A673 (cell line): ENCODE measurements at regions not wholly inside any gene's neighbourhood (a gene's known extent, or its start where the extent isn't known, plus 50 kb on each side); places are given as distances from the start of the nearest gene placed in this dataset.

Experiments used
- BruUV-seq: library from RNA; stranded (reverse); fragments of 400-500 nt; replicated peaks from 2 replicates; lab custom pipeline; 2021; lab: Mats Ljungman, UMichigan
- CTCF ChIA-PET: fragments of 300-600 bp; sonication (Branson Sonifier 250); formaldehyde crosslinking; loops from one replicate; lab custom pipeline; 2022; ENCODE audit warnings: antibody characterized with exemption; lab: Charles Lee
- POLR2A ChIA-PET: fragments of 300-600 bp; sonication (Branson Sonifier 250); formaldehyde crosslinking; loops from one replicate; lab custom pipeline; 2022; ENCODE audit warnings: antibody characterized with exemption; ENCODE audit not compliant: low non-redundant PET; lab: Charles Lee
- DNase-seq: peaks from one replicate; pipeline ENCODE4 v3.0.0-alpha.2; 2015; ENCODE audit warnings: low spot score
- H3K27ac ChIP-seq: fragments of 200-600 bp; sonication (generic); 2 replicates; pipeline ENCODE4 v1.5.1; 2016; ENCODE audit warnings: mixed run types, low read depth, mild to moderate bottlenecking, mixed read lengths, antibody characterized with exemption, low read length; ENCODE audit not compliant: poor library complexity, severe bottlenecking
- H3K27me3 ChIP-seq: fragments of 200-600 bp; sonication (generic); replicated peaks from 2 replicates; pipeline ENCODE4 v1.6.1; 2017; ENCODE audit warnings: mixed run types, low read depth, mild to moderate bottlenecking, mixed read lengths, antibody characterized with exemption, low read length; ENCODE audit not compliant: insufficient read depth, poor library complexity
- H3K36me3 ChIP-seq: fragments of 200-600 bp; sonication (generic); 2 replicates; pipeline ENCODE4 v1.6.1; 2016; ENCODE audit warnings: mixed run types, mild to moderate bottlenecking, mixed read lengths, antibody characterized with exemption, low read length; ENCODE audit not compliant: insufficient read depth, poor library complexity, severe bottlenecking
- H3K4me1 ChIP-seq: fragments of 200-600 bp; sonication (generic); 2 replicates; pipeline ENCODE4 v1.6.1; 2017; ENCODE audit warnings: mixed run types, mild to moderate bottlenecking, mixed read lengths, antibody characterized with exemption, low read length; ENCODE audit not compliant: insufficient read depth, poor library complexity, severe bottlenecking
- H3K4me3 ChIP-seq: fragments of 200-600 bp; sonication (generic); 2 replicates; pipeline ENCODE4 v1.5.1; 2016; ENCODE audit warnings: low read depth, mixed run types, mild to moderate bottlenecking, mixed read lengths, low read length; ENCODE audit not compliant: poor library complexity, severe bottlenecking
- H3K9me3 ChIP-seq: fragments of 200-600 bp; sonication (generic); 2 replicates; pipeline ENCODE4 v1.6.1; 2016; ENCODE audit warnings: mixed run types, low read depth, mild to moderate bottlenecking, mixed read lengths, antibody characterized with exemption, low read length; ENCODE audit not compliant: poor library complexity, severe bottlenecking
- EZH2 ChIP-seq: fragments of 200-600 bp; sonication (generic); IDR thresholded peaks from 2 replicates; pipeline ENCODE4 v1.6.1; 2017; ENCODE audit warnings: borderline replicate concordance, low read depth, mild to moderate bottlenecking, mixed read lengths, antibody characterized with exemption, low read length; ENCODE audit not compliant: poor library complexity, severe bottlenecking
- intact Hi-C: fragments of 100-400 bp; cut with micrococcal nuclease; formaldehyde crosslinking; loops from one replicate; pipeline ENCODE4 v1.10.0; 2022; ENCODE audit not compliant: unreplicated experiment
- TF ChIP-seq, protein P1 (sequence below): fragments of 300-800, 200-600 bp; sonication (generic); conservative IDR thresholded peaks from 2 replicates; pipeline ENCODE4 v1.5.1; 2017; ENCODE audit warnings: low read depth, mild to moderate bottlenecking, antibody characterized with exemption, low read length, moderate library complexity, mixed read lengths

GRCh38 chr7:113217314-113217713 lies 99.0 kb upstream of the SMIM30 start:
- intact Hi-C loops = no loop called here
- Histone ChIP-seq H3K27me3 (no peaks in the 10 kb centered on the region), H3K9me3 (no peaks in the 10 kb centered on the region), H3K27ac (no peak overlapping the region), H3K36me3 (no peaks in the 10 kb centered on the region), H3K4me1 (no peaks in the 10 kb centered on the region), H3K4me3 (no peak overlapping the region)
- ChIA-PET CTCF (no interaction called here), POLR2A (no interaction called here)
- no TSS peak for BruUV-seq
- peak; percentile 3 for DNase-seq
- no peak for TF ChIP-seq EZH2
- TF ChIP-seq, protein P1, sequence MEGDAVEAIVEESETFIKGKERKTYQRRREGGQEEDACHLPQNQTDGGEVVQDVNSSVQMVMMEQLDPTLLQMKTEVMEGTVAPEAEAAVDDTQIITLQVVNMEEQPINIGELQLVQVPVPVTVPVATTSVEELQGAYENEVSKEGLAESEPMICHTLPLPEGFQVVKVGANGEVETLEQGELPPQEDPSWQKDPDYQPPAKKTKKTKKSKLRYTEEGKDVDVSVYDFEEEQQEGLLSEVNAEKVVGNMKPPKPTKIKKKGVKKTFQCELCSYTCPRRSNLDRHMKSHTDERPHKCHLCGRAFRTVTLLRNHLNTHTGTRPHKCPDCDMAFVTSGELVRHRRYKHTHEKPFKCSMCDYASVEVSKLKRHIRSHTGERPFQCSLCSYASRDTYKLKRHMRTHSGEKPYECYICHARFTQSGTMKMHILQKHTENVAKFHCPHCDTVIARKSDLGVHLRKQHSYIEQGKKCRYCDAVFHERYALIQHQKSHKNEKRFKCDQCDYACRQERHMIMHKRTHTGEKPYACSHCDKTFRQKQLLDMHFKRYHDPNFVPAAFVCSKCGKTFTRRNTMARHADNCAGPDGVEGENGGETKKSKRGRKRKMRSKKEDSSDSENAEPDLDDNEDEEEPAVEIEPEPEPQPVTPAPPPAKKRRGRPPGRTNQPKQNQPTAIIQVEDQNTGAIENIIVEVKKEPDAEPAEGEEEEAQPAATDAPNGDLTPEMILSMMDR = no peak

DNA sequence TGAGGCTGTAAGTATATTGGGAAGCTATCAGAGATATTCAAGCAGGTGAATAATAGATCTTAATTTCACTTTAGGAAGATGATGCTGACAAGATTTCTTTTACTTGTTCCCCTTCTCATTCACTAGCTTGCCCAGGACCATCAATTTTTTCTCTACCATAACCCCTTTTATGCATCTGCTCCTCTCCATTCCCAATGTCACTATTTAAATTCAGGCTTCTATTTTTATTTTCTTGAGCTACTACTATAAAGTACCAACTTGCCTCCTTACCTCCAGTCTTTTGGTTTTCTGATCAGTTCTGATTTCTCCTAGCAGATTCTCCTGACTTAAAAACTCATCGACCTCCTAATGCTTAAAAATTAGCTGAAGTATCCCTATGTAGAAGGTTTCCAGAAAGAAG lies 97.7 kb upstream of the SMIM30 start:
- H3K27me3 ChIP-seq = no peaks in the 10 kb centered on the region
- POLR2A ChIA-PET = no interaction called here
- H3K36me3 ChIP-seq = no peaks in the 10 kb centered on the region
- CTCF ChIA-PET = no interaction called here
- TF ChIP-seq, protein P1 = no peak
- TF ChIP-seq EZH2 = no peak
- intact Hi-C loops = no loop called here
- no peak for DNase-seq
- H3K4me1 ChIP-seq = no peaks in the 10 kb centered on the region
- no TSS peak for BruUV-seq
- H3K27ac ChIP-seq = no peak overlapping the region
- no peaks in the 10 kb centered on the region for H3K9me3 ChIP-seq
- H3K4me3 ChIP-seq = no peak overlapping the region

DNA sequence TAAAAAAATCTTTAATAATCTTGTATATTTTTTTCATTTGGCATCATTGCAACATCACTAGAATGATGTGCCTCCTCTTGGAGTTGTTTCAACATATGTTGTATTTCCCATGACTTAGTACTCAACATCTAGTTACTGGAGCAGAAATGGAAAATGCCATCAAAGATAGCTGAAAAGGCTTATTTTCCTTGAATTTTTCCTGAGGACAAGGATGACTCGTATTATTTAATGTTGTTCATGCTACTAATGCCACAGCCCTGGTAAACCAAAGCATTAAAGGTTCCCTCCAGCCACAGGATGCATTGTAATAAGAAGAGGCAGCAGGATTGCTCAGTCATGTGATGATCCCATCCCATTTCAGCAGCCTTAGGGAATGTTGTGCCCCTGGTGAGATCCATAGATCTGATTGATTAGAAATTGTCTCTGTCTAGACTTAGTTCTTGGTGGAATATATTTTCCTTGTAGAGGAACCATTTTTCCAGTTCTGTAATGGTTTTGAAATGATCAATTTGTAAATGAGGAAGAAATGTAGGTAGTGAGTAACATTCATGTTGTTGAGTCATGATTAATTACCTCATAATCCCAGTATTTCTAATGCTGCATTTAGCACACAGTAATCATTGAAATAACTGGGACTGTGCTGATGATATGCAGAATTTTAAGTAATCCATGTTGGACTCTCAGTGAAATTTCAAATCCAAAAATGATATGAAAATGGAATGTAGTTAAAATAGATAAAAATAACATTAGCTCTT lies 91.3 kb upstream of the SMIM30 start:
- H3K27ac ChIP-seq = no peak overlapping the region
- no peaks in the 10 kb centered on the region for H3K36me3 ChIP-seq
- no peak for TF ChIP-seq EZH2
- TF ChIP-seq, protein P1 = no peak
- DNase-seq = no peak
- CTCF ChIA-PET = no interaction called here
- no peaks in the 10 kb centered on the region for H3K9me3 ChIP-seq
- no TSS peak for BruUV-seq
- no peaks in the 10 kb centered on the region for H3K27me3 ChIP-seq
- H3K4me1 ChIP-seq = no peaks in the 10 kb centered on the region
- intact Hi-C loops = no loop called here
- H3K4me3 ChIP-seq = no peak overlapping the region
- POLR2A ChIA-PET = no interaction called here
